MCF 10A (cell line): ENCODE measurements at regions not wholly inside any gene's neighbourhood (a gene's known extent, or its start where the extent isn't known, plus 50 kb on each side); places are given as distances from the start of the nearest gene placed in this dataset.
A peak's percentile ranks its signal among the peaks of the same experiment; 100 is the strongest.

Experiments
- BruUV-seq: library from RNA; stranded (reverse); fragments of 400-500 nt; replicated peaks from 2 replicates; lab custom pipeline; 2021; lab: Mats Ljungman, UMichigan
- CTCF ChIA-PET: fragments of 300-600 bp; sonication (Branson Sonifier 250); formaldehyde crosslinking; extraction: SDS; loops from one replicate; lab custom pipeline; 2021; ENCODE audit warnings: antibody characterized with exemption, inconsistent platforms; lab: Yijun Ruan, JAX
- POLR2A ChIA-PET: fragments of 300-600, 350-650 bp; sonication (Branson Sonifier 250); formaldehyde crosslinking; extraction: SDS; loops from one replicate; lab custom pipeline; 2020; ENCODE audit warnings: antibody characterized with exemption, inconsistent platforms; lab: Yijun Ruan, JAX
- DNase-seq: peaks from one replicate; pipeline ENCODE4 v3.0.0-alpha.2; 2018; ENCODE audit not compliant: unreplicated experiment
- H3K27ac Mint-ChIP-seq: one replicate; pipeline ENCODE4 v1.8.0; 2022; ENCODE audit warnings: mild to moderate bottlenecking, low read depth, mixed read lengths; ENCODE audit not compliant: unreplicated experiment
- H3K27me3 Mint-ChIP-seq: one replicate; pipeline ENCODE4 v1.8.0; 2022; ENCODE audit warnings: mixed read lengths; ENCODE audit not compliant: insufficient read depth, unreplicated experiment
- H3K36me3 Mint-ChIP-seq: one replicate; pipeline ENCODE4 v1.8.0; 2022; ENCODE audit warnings: mild to moderate bottlenecking, moderate library complexity, mixed read lengths; ENCODE audit not compliant: insufficient read depth, unreplicated experiment
- H3K4me1 Mint-ChIP-seq: one replicate; pipeline ENCODE4 v1.8.0; 2022; ENCODE audit warnings: mixed read lengths; ENCODE audit not compliant: insufficient read depth, unreplicated experiment
- H3K4me3 Mint-ChIP-seq: one replicate; pipeline ENCODE4 v1.8.0; 2022; ENCODE audit warnings: mild to moderate bottlenecking, moderate library complexity, mixed read lengths; ENCODE audit not compliant: unreplicated experiment
- H3K9me3 Mint-ChIP-seq: one replicate; pipeline ENCODE4 v1.8.0; 2022; ENCODE audit warnings: mixed read lengths; ENCODE audit not compliant: unreplicated experiment
- CTCF ChIP-seq: fragments of 200-600 bp; IDR thresholded peaks from one replicate; pipeline ENCODE4 v1.8.0; 2022; ENCODE audit warnings: antibody characterized with exemption, mild to moderate bottlenecking; ENCODE audit not compliant: unreplicated experiment
- intact Hi-C: fragments of 100-400 bp; cut with micrococcal nuclease; formaldehyde crosslinking; loops from 2 replicates; pipeline ENCODE4 v1.14.1; 2022
- microRNA-seq: library from miRNA; unstranded; fragments of <30 nt; microRNA quantifications from one replicate; pipeline ENCODE4 v1.2.0, GENCODE V29; 2022

GRCh38 chr21:17461014-17461413 lies 51.8 kb upstream of the CXADR start:
- no peaks in the 10 kb centered on the region for H3K27me3 Mint-ChIP-seq
- CTCF ChIA-PET: interaction anchor here (0.7 to 1.6 kb wide), 5 partner anchors 14 to 97 kb away, joined by 3 to 9 read pairs (median 3); partner anchors contain the start of gene CXADR
- peaks cover 19% of the 10 kb centered on the region for H3K4me1 Mint-ChIP-seq

GRCh38 chr21:17461582-17461981 lies 51.3 kb upstream of the CXADR start:
- TF ChIP-seq CTCF: no peak
- BruUV-seq: no TSS peak
- Mint-ChIP-seq H3K4me1 (peaks cover 19% of the 10 kb centered on the region), H3K4me3 (no peak overlapping the region), H3K27ac (peak overlapping the region; percentile 0), H3K9me3 (no peaks in the 10 kb centered on the region), H3K27me3 (no peaks in the 10 kb centered on the region), H3K36me3 (no peaks in the 10 kb centered on the region)
- ChIA-PET CTCF (interaction anchor here (0.6 to 1.6 kb wide), 3 partner anchors 49 to 75 kb away, joined by 3 to 9 read pairs (median 4); partner anchors contain the start of gene CXADR), POLR2A (interaction anchor here (0.6 to 2.1 kb wide), 10 partner anchors 9 to 70 kb away, joined by 3 to 14 read pairs (median 5); partner anchors contain the start of gene CXADR)
- DNase-seq: peak; percentile 89
- intact Hi-C loops: no loop called here

More at GRCh38 chr21:17461014-17461413, 51.8 kb upstream of the CXADR start:
- Mint-ChIP-seq H3K36me3 (no peaks in the 10 kb centered on the region), H3K4me3 (no peak overlapping the region), H3K27ac (peak overlapping the region; percentile 0), H3K9me3 (no peaks in the 10 kb centered on the region)
- POLR2A ChIA-PET: interaction anchor here (0.6 to 2.1 kb wide), 12 partner anchors 9 to 77 kb away, joined by 3 to 14 read pairs (median 4); partner anchors contain the start of gene CXADR
- no TSS peak for BruUV-seq
- DNase-seq: peak; percentile 86
- TF ChIP-seq CTCF: no peak
- intact Hi-C loops: no loop called here

- H3K4me1 Mint-ChIP-seq: peaks cover 19% of the 10 kb centered on the region
- CTCF ChIA-PET: interaction anchor here (0.6 to 0.9 kb wide), 5 partner anchors 48 to 76 kb away, joined by 3 to 5 read pairs (median 3); no protein-coding TSS in a partner anchor
- H3K36me3 Mint-ChIP-seq: no peaks in the 10 kb centered on the region
- no TSS peak for BruUV-seq
- TF ChIP-seq CTCF: no peak
- no peak overlapping the region for H3K4me3 Mint-ChIP-seq
- no peaks in the 10 kb centered on the region for H3K9me3 Mint-ChIP-seq
- no peak overlapping the region for H3K27ac Mint-ChIP-seq
- peak; percentile 54 for DNase-seq
- H3K27me3 Mint-ChIP-seq: no peaks in the 10 kb centered on the region
- intact Hi-C loops: no loop called here
- POLR2A ChIA-PET: interaction anchor here (1.4 to 2.1 kb wide), 2 partner anchors 8 to 51 kb away, joined by 3 to 7 read pairs; no protein-coding TSS in a partner anchor
Measured at GRCh38 chr21:17462276-17462981, 50.4 kb upstream of the CXADR start.

Small RNA genes lying in the stretch of these regions (microRNA-seq; reads per million reads assigned to microRNA genes)
- gene MIR125B2 (296 reads per million, percentile 79 among the genes with 10 or more reads in this experiment), gene MIR99A (8,798 reads per million, percentile 97 among the genes with 10 or more reads in this experiment), gene MIRLET7C (702 reads per million, percentile 84 among the genes with 10 or more reads in this experiment)
